HEK293T (cell line): ENCODE measurements at regions not wholly inside any gene's neighbourhood (a gene's known extent, or its start where the extent isn't known, plus 50 kb on each side); places are given as distances from the start of the nearest gene placed in this dataset.

ENCODE experiments used
- BHLHE40 ChIP-seq: fragments of 450-650 bp; IDR thresholded peaks from 2 replicates; pipeline ENCODE4 v1.6.1; 2016; ENCODE audit warnings: mild to moderate bottlenecking, moderate library complexity, borderline replicate concordance
- L3MBTL2 ChIP-seq: fragments of 450-650 bp; conservative IDR thresholded peaks from 2 replicates; pipeline ENCODE4 v1.6.1; 2016; ENCODE audit warnings: mild to moderate bottlenecking
- ZNF384 ChIP-seq: fragments of 450-650 bp; IDR thresholded peaks from 2 replicates; pipeline ENCODE4 v1.6.1; 2016

- TF ChIP-seq ZNF384, result no peak
- no peak for TF ChIP-seq BHLHE40
- no peak for TF ChIP-seq L3MBTL2
Observed at GRCh38 chr10:33773253-33773573, 438.7 kb upstream of the NRP1 start.
